ENCODE measurements at regions not wholly inside any gene's neighbourhood (a gene's known extent, or its start where the extent isn't known, plus 50 kb on each side); places are given as distances from the start of the nearest gene placed in this dataset.

- TF ChIP-seq CTCF (IDR thresholded peaks at IDR 0.05 in 4 of 5, conservative IDR thresholded peaks at IDR 0.05 in 1 of 5) (no peak), POLR2A (IDR thresholded peaks at IDR 0.05) (no peak)
Measured at GRCh38 chr2:118179445-118179844, 91.2 kb downstream of the INSIG2 start.
